ENCODE measurements at regions not wholly inside any gene's neighbourhood (a gene's known extent, or its start where the extent isn't known, plus 50 kb on each side); places are given as distances from the start of the nearest gene placed in this dataset.

GRCh38 chr1:22283596-22283995 lies 140.7 kb upstream of the WNT4 start:
- TF ChIP-seq CTCF (IDR thresholded peaks at IDR 0.05; ENCODE audit: insufficient read depth, low read depth, low read length) (no peak), EZH2 (IDR thresholded peaks at IDR 0.05; ENCODE audit: insufficient read depth, low read length) (no peak)
